CD14-positive monocyte (primary cell): ENCODE measurements at regions not wholly inside any gene's neighbourhood (a gene's known extent, or its start where the extent isn't known, plus 50 kb on each side); places are given as distances from the start of the nearest gene placed in this dataset.

Experiments
- DNase-seq, 3 donors: peaks; one replicate each; pipeline ENCODE4 v3.0.0-alpha.2; 2011 to 2022
- H2AFZ ChIP-seq: 2 replicates; pipeline ENCODE4 v1.6.0; 2012; ENCODE audit warnings: mild to moderate bottlenecking, low read depth, low read length, inconsistent platforms; ENCODE audit not compliant: insufficient read depth, poor library complexity, severe bottlenecking
- H3K27ac ChIP-seq, 2 donors: 1 replicate in 1 of 2; 2 replicates in 1 of 2; pipeline ENCODE4 v1.5.1; 2012 to 2013; ENCODE audit warnings: low read length in 2 of 2, control low read depth in 1 of 2, inconsistent platforms in 1 of 2, low read depth in 1 of 2, mild to moderate bottlenecking in 1 of 2
- H3K27me3 ChIP-seq, 2 donors: one replicate each; pipeline versions ENCODE4 v1.6.0 to v1.6.1; 2011 to 2013; ENCODE audit warnings: low read length in 2 of 2; ENCODE audit not compliant: control insufficient read depth in 2 of 2, insufficient read depth in 2 of 2
- H3K36me3 ChIP-seq, 2 donors: replicated peaks in 1 of 2; 1 replicate in 1 of 2; 2 replicates in 1 of 2; pipeline versions ENCODE4 v1.5.1 to v1.6.1; 2012 to 2013; ENCODE audit warnings: low read length in 2 of 2, control low read depth in 1 of 2, inconsistent platforms in 1 of 2, mild to moderate bottlenecking in 1 of 2; ENCODE audit not compliant: insufficient read depth in 2 of 2, control insufficient read depth in 1 of 2
- H3K4me1 ChIP-seq, 2 donors: 1 replicate in 1 of 2; 2 replicates in 1 of 2; pipeline versions ENCODE4 v1.5.1 to v1.6.1; 2012 to 2013; ENCODE audit warnings: low read length in 2 of 2, control low read depth in 1 of 2, inconsistent platforms in 1 of 2, mild to moderate bottlenecking in 1 of 2, moderate library complexity in 1 of 2; ENCODE audit not compliant: insufficient read depth in 2 of 2, control insufficient read depth in 1 of 2
- H3K4me2 ChIP-seq: replicated peaks from 2 replicates; pipeline ENCODE3; 2012; ENCODE audit warnings: low read length, moderate library complexity, mild to moderate bottlenecking; ENCODE audit not compliant: poor library complexity, severe bottlenecking; ENCODE audit errors: extremely low read depth
- H3K4me3 ChIP-seq, 3 experiments: fragments of 200-600 bp in 1 of 3; sonication (generic) in 1 of 3; replicated peaks in 1 of 3; 1 replicate in 2 of 3; 2 replicates in 1 of 3; pipeline ENCODE4 v1.5.1; 2011 to 2013; ENCODE audit warnings: low read length in 3 of 3, mild to moderate bottlenecking in 3 of 3, control low read depth in 2 of 3, low read depth in 2 of 3, inconsistent platforms in 1 of 3, moderate library complexity in 1 of 3
- H3K79me2 ChIP-seq: 2 replicates; pipeline ENCODE4 v1.6.0; 2012; ENCODE audit warnings: mild to moderate bottlenecking, control low read depth, inconsistent platforms, low read length, moderate library complexity; ENCODE audit not compliant: insufficient read depth
- H3K9ac ChIP-seq: 2 replicates; pipeline ENCODE4 v1.6.0; 2017; ENCODE audit warnings: low read length, mild to moderate bottlenecking; ENCODE audit not compliant: insufficient read depth, poor library complexity, severe bottlenecking
- H3K9me3 ChIP-seq, 2 donors: replicated peaks in 1 of 2; 1 replicate in 1 of 2; 2 replicates in 1 of 2; pipeline versions ENCODE4 v1.5.1 to v1.6.1; 2012 to 2013; ENCODE audit warnings: low read length in 2 of 2, control low read depth in 1 of 2; ENCODE audit not compliant: control insufficient read depth in 1 of 2, insufficient read depth in 1 of 2
- H4K20me1 ChIP-seq: 2 replicates; pipeline ENCODE4 v1.6.0; 2012; ENCODE audit warnings: mild to moderate bottlenecking, low read length, control low read depth, moderate library complexity; ENCODE audit not compliant: insufficient read depth
- H3K27ac Mint-ChIP-seq, 7 donors: one replicate each; pipeline ENCODE4 v1.8.0; 2020; ENCODE audit warnings: mild to moderate bottlenecking in 7 of 7, mixed read lengths in 7 of 7, moderate library complexity in 6 of 7, inconsistent platforms in 2 of 7
- H3K27me3 Mint-ChIP-seq, 3 donors: one replicate each; pipeline ENCODE4 v1.8.0; 2021 to 2022; ENCODE audit warnings: low read depth in 3 of 3, mild to moderate bottlenecking in 3 of 3, mixed read lengths in 3 of 3, moderate library complexity in 3 of 3, inconsistent platforms in 1 of 3
- H3K36me3 Mint-ChIP-seq, 2 donors: one replicate each; pipeline ENCODE4 v1.8.0; 2020; ENCODE audit warnings: mixed read lengths in 2 of 2, inconsistent platforms in 1 of 2, mild to moderate bottlenecking in 1 of 2
- H3K4me1 Mint-ChIP-seq: one replicate; pipeline ENCODE4 v1.8.0; 2020; ENCODE audit warnings: mild to moderate bottlenecking, mixed read lengths
- H3K4me3 Mint-ChIP-seq, 2 donors: one replicate each; pipeline ENCODE4 v1.8.0; 2020; ENCODE audit warnings: mild to moderate bottlenecking in 2 of 2, mixed read lengths in 2 of 2, moderate library complexity in 1 of 2
- H3K9me3 Mint-ChIP-seq, 7 donors: one replicate each; pipeline ENCODE4 v1.8.0; 2020 to 2022; ENCODE audit warnings: mixed read lengths in 7 of 7, mild to moderate bottlenecking in 6 of 7, moderate library complexity in 6 of 7, inconsistent platforms in 2 of 7
- WGBS: methylation state at CpG from one replicate; pipeline ENCODE4 v1.1.5; 2013; ENCODE audit warnings: missing lambda C conversion rate; ENCODE audit not compliant: insufficient coverage; 5-methylcytosine and 5-hydroxymethylcytosine counted together
- intact Hi-C, 2 donors: fragments of 100-400 bp; cut with micrococcal nuclease; formaldehyde crosslinking; loops; one replicate each; pipeline versions ENCODE4 v1.15.0 to v1.15.1; 2023
- TF ChIP-seq, protein P1 (sequence below): fragments of 200-600 bp; IDR thresholded peaks from one replicate; pipeline ENCODE4 v1.8.0; 2022; ENCODE audit warnings: antibody characterized with exemption, mild to moderate bottlenecking

DNA sequence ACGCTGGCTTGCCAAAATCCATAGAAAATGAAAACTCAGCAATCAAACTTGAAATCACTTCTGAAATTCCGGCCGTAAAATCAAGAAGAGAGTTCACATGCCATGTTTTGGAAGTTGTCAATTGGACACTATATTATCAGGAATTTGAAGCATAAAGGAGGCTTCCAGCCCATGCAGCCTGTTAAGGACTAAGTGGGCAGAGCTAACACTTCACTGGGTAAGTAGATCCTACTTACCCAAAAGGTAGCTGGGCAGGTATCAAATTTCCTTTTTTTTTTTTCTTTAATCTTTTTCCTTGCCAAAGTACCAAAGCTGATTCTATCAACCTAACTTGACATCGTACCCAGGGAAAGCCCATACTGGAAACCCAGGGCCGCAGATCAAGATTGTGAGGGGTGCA is 71.5 kb upstream of the ARHGAP5 start:
- Mint-ChIP-seq H3K4me3 (no peak overlapping the region), H3K4me1 (no peaks in the 10 kb centered on the region), H3K27me3 (peaks cover 2 to 8% (median 4%) of the 10 kb centered on the region in 3 donors), H3K36me3 (no peaks in the 10 kb centered on the region), H3K9me3 (peaks cover 0 to 4% (median 0%) of the 10 kb centered on the region in 7 donors), H3K27ac (no peak overlapping the region)
- DNase-seq = no peak
- 100% methylated on average over 1 of the region's 5 CpGs for WGBS
- TF ChIP-seq, protein P1, sequence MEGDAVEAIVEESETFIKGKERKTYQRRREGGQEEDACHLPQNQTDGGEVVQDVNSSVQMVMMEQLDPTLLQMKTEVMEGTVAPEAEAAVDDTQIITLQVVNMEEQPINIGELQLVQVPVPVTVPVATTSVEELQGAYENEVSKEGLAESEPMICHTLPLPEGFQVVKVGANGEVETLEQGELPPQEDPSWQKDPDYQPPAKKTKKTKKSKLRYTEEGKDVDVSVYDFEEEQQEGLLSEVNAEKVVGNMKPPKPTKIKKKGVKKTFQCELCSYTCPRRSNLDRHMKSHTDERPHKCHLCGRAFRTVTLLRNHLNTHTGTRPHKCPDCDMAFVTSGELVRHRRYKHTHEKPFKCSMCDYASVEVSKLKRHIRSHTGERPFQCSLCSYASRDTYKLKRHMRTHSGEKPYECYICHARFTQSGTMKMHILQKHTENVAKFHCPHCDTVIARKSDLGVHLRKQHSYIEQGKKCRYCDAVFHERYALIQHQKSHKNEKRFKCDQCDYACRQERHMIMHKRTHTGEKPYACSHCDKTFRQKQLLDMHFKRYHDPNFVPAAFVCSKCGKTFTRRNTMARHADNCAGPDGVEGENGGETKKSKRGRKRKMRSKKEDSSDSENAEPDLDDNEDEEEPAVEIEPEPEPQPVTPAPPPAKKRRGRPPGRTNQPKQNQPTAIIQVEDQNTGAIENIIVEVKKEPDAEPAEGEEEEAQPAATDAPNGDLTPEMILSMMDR = no peak
- H4K20me1 ChIP-seq = no peaks in the 10 kb centered on the region
- H3K4me2 ChIP-seq = no peak overlapping the region
- no peaks in the 10 kb centered on the region for H3K27me3 ChIP-seq
- no peak overlapping the region for H3K9ac ChIP-seq
- no peaks in the 10 kb centered on the region for H3K79me2 ChIP-seq
- no peak overlapping the region for H3K27ac ChIP-seq
- intact Hi-C loops = no loop called here
- H3K9me3 ChIP-seq = no peaks in the 10 kb centered on the region
- H3K4me1 ChIP-seq = no peaks in the 10 kb centered on the region
- no peak overlapping the region for H3K4me3 ChIP-seq
- H2AFZ ChIP-seq = no peak overlapping the region
- no peaks in the 10 kb centered on the region for H3K36me3 ChIP-seq

DNA sequence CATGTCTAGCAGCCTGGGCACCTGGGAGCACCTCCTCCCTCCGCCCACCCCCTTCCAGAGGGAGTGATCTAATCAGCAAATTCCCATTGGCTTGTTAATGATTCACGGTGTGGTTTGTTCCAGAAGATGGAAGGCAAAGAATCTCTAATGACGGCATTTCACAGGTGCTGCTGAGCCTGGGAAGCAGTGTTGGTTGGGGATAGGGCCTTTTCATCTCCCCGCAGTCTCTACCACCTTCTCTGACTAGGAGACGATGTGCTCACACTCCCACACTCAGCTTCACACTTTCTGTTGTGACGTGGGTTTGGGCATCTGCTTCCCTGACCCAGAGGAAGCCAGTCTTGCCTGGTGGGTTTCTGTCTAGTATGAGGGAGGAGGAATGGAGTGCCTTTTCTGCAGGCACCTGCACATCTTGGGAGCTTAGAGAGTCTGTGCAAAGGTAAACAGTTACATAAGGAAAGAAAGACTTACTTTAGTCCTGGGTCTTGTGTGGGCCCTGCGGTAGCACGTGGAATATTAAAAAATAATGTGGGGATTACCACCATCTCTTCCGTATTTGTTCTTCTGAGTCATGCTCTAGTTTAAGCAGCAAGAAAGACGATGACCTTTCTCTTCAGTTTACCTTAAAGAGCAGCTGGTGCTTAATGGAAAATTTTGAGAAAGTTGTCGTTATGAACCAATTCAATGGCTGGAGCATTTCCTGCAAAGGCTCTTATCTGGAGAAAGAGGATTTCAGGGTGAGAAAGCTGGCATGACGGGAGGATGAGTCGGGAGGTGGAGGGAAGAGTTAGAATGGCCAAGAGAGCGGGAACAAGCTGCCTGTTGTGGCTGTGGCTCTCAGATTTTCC is 70.6 kb upstream of the ARHGAP5 start:
- H2AFZ ChIP-seq = no peak overlapping the region
- peaks cover 0 to 4% (median 0%) of the 10 kb centered on the region in 7 donors for H3K9me3 Mint-ChIP-seq
- H3K4me2 ChIP-seq = no peak overlapping the region
- no peak overlapping the region for H3K4me3 ChIP-seq
- H3K9ac ChIP-seq = no peak overlapping the region
- no peak overlapping the region for H3K27ac Mint-ChIP-seq
- H3K36me3 ChIP-seq = no peaks in the 10 kb centered on the region
- H3K27me3 Mint-ChIP-seq = peaks cover 2 to 8% (median 4%) of the 10 kb centered on the region in 3 donors
- no peaks in the 10 kb centered on the region for H3K4me1 Mint-ChIP-seq
- intact Hi-C loops = no loop called here
- H3K9me3 ChIP-seq = no peaks in the 10 kb centered on the region
- no peak overlapping the region for H3K27ac ChIP-seq
- no peaks in the 10 kb centered on the region for H3K27me3 ChIP-seq
- no peak for DNase-seq
- no peaks in the 10 kb centered on the region for H3K4me1 ChIP-seq
- H3K79me2 ChIP-seq = no peaks in the 10 kb centered on the region
- no peaks in the 10 kb centered on the region for H3K36me3 Mint-ChIP-seq
- 84% methylated on average over 4 of the region's 14 CpGs for WGBS
- TF ChIP-seq, protein P1 = no peak
- H4K20me1 ChIP-seq = no peaks in the 10 kb centered on the region
- no peak overlapping the region for H3K4me3 Mint-ChIP-seq
